BLaER1 (cell line): ENCODE measurements at regions not wholly inside any gene's neighbourhood (a gene's known extent, or its start where the extent isn't known, plus 50 kb on each side); places are given as distances from the start of the nearest gene placed in this dataset.

Source experiments
- H3K27ac ChIP-seq: shearing (Covaris generic); formaldehyde crosslinking; 2 replicates; pipeline ENCODE4 v1.8.1; 2022
- H3K27me3 ChIP-seq: shearing (Covaris generic); formaldehyde crosslinking; 2 replicates; pipeline ENCODE4 v1.8.1; 2022
- H3K36me3 ChIP-seq: shearing (Covaris generic); formaldehyde crosslinking; 2 replicates; pipeline ENCODE4 v1.8.1; 2022
- H3K4me1 ChIP-seq: shearing (Covaris generic); formaldehyde crosslinking; 2 replicates; pipeline ENCODE4 v1.8.1; 2022
- H3K4me2 ChIP-seq: shearing (Covaris generic); formaldehyde crosslinking; 2 replicates; pipeline ENCODE4 v1.8.1; 2022
- H3K4me3 ChIP-seq: shearing (Covaris generic); formaldehyde crosslinking; 2 replicates; pipeline ENCODE4 v1.8.1; 2022
- H3K9ac ChIP-seq: shearing (Covaris generic); formaldehyde crosslinking; 2 replicates; pipeline ENCODE4 v1.8.1; 2022
- H3K9me3 ChIP-seq: shearing (Covaris generic); formaldehyde crosslinking; 2 replicates; pipeline ENCODE4 v1.8.1; 2022
- H4K20me1 ChIP-seq: shearing (Covaris generic); formaldehyde crosslinking; 2 replicates; pipeline ENCODE4 v1.8.1; 2022
- Cebpa-rat ChIP-seq: shearing (Covaris generic); IDR thresholded peaks from 2 replicates; pipeline ENCODE4 v1.8.1; 2022

- H3K9me3 ChIP-seq: no peaks in the 10 kb centered on the region
- no peak overlapping the region for H3K9ac ChIP-seq
- no peak overlapping the region for H3K4me3 ChIP-seq
- no peak for TF ChIP-seq Cebpa-rat
- H3K36me3 ChIP-seq: no peaks in the 10 kb centered on the region
- H3K4me2 ChIP-seq: no peak overlapping the region
- no peak overlapping the region for H3K27ac ChIP-seq
- H3K4me1 ChIP-seq: no peaks in the 10 kb centered on the region
- no peaks in the 10 kb centered on the region for H4K20me1 ChIP-seq
- no peaks in the 10 kb centered on the region for H3K27me3 ChIP-seq
Measured at GRCh38 chr1:68361346-68361910, 88.3 kb downstream of the RPE65 start.

- no peaks in the 10 kb centered on the region for H3K4me1 ChIP-seq
- H3K9me3 ChIP-seq: no peaks in the 10 kb centered on the region
- H3K36me3 ChIP-seq: no peaks in the 10 kb centered on the region
- H3K4me3 ChIP-seq: no peak overlapping the region
- H4K20me1 ChIP-seq: no peaks in the 10 kb centered on the region
- no peak overlapping the region for H3K9ac ChIP-seq
- peak; percentile 15; the same call in 1 of the 2 replicates for TF ChIP-seq Cebpa-rat
- no peak overlapping the region for H3K27ac ChIP-seq
- H3K27me3 ChIP-seq: no peaks in the 10 kb centered on the region
- H3K4me2 ChIP-seq: no peak overlapping the region
Measured at GRCh38 chr1:68359045-68359444, 90.7 kb downstream of the RPE65 start.

GRCh38 chr1:68358439-68358838 is 91.3 kb downstream of the RPE65 start:
- Histone ChIP-seq H3K27me3 (no peaks in the 10 kb centered on the region), H3K9me3 (no peaks in the 10 kb centered on the region), H3K9ac (no peak overlapping the region), H3K36me3 (no peaks in the 10 kb centered on the region), H3K4me2 (no peak overlapping the region), H3K4me3 (no peak overlapping the region), H3K4me1 (no peaks in the 10 kb centered on the region), H3K27ac (no peak overlapping the region), H4K20me1 (no peaks in the 10 kb centered on the region)
- TF ChIP-seq Cebpa-rat: no peak

DNA sequence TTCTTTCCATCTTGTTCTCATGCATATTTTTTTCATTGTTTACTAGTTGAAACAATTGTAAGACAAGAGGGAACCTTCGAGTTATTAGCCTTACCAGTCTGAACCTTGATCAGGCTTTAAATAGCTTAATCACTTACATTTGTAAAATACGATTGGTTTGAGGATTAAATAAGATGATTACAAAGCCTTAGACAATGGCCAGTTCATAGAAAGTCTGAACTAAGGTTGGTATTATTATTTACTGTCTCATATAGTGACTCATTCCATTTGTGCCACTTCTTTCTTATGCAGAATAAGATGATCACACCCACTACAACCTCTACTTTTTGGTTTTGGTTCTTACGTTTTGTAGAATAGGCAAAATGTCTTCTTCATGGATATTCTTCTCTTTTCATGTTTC is 94.1 kb downstream of the RPE65 start:
- no peaks in the 10 kb centered on the region for H3K36me3 ChIP-seq
- no peak overlapping the region for H3K4me3 ChIP-seq
- H3K9ac ChIP-seq: no peak overlapping the region
- TF ChIP-seq Cebpa-rat: no peak
- no peaks in the 10 kb centered on the region for H3K4me1 ChIP-seq
- no peak overlapping the region for H3K27ac ChIP-seq
- no peaks in the 10 kb centered on the region for H4K20me1 ChIP-seq
- H3K4me2 ChIP-seq: no peak overlapping the region
- H3K9me3 ChIP-seq: no peaks in the 10 kb centered on the region
- no peaks in the 10 kb centered on the region for H3K27me3 ChIP-seq

GRCh38 chr1:68352202-68352601 is 97.6 kb downstream of the RPE65 start:
- H3K4me2 ChIP-seq: no peak overlapping the region

GRCh38 chr1:68347415-68347814 is 102.3 kb downstream of the RPE65 start:
- Histone ChIP-seq H3K27me3 (no peaks in the 10 kb centered on the region), H3K4me2 (no peak overlapping the region), H3K9me3 (no peaks in the 10 kb centered on the region), H3K4me3 (no peak overlapping the region), H3K36me3 (no peaks in the 10 kb centered on the region), H3K27ac (no peak overlapping the region), H3K9ac (no peak overlapping the region), H3K4me1 (no peaks in the 10 kb centered on the region), H4K20me1 (no peaks in the 10 kb centered on the region)
- no peak for TF ChIP-seq Cebpa-rat

More at GRCh38 chr1:68352202-68352601, 97.6 kb downstream of the RPE65 start:
- Histone ChIP-seq H3K4me3 (no peak overlapping the region), H3K27me3 (no peaks in the 10 kb centered on the region), H3K9me3 (no peaks in the 10 kb centered on the region), H3K9ac (no peak overlapping the region), H3K4me1 (no peaks in the 10 kb centered on the region), H3K27ac (no peak overlapping the region), H3K36me3 (no peaks in the 10 kb centered on the region), H4K20me1 (no peaks in the 10 kb centered on the region)
- TF ChIP-seq Cebpa-rat: no peak

DNA sequence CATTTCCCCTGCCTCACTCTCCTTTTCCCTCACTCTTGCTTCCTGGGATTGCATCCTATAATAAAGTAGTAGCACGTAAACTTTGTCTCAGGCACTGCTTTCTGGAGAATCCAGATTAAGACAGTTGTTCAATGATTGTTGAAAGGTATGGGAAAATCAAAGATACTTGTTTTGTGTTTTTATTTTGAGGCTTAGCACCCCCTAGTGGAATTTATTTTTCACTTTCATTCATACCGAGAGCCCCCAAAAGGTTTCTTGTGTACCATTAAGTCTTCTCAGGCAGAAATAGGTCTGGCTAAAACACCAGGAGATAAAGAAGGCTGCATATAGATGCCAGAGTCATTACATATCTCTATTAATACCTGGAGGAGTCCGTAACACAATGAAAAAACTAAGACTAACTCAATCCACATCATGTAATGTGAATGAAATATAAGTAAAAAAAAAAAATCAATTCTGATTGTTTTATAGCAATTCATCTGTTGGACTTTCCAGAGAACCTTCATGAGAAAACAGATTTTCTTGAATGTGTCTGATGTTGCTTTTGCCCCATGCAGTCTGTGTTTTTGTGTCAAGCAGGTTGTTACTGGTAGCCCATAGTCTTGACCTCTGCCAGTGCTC is 103.5 kb downstream of the RPE65 start:
- Histone ChIP-seq H3K4me3 (no peak overlapping the region), H3K4me2 (no peak overlapping the region), H3K27ac (no peak overlapping the region), H3K27me3 (no peaks in the 10 kb centered on the region), H3K9ac (no peak overlapping the region), H3K4me1 (no peaks in the 10 kb centered on the region), H3K9me3 (no peaks in the 10 kb centered on the region), H4K20me1 (no peaks in the 10 kb centered on the region), H3K36me3 (no peaks in the 10 kb centered on the region)
- no peak for TF ChIP-seq Cebpa-rat

DNA sequence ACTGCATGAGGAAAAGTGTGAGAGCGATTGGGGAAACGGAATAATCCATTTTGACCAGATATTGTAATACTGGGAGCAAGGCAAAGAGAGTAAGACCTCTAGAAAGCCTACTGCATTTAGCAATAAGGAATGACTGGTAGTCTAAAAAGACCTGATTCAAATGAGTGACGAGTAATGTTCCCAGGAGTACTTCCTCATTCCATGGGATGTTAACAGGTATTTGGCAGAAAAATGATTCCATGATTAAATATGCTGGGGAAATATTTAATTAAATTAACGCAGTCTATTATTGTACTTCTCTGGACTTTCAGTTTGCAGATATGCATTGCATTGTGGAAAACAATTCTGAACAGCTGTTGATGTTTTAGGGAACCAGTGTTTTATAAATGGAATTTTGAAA is 105.5 kb downstream of the RPE65 start:
- Histone ChIP-seq H3K9me3 (no peaks in the 10 kb centered on the region), H3K9ac (no peak overlapping the region), H3K27me3 (no peaks in the 10 kb centered on the region), H3K4me1 (no peaks in the 10 kb centered on the region), H3K4me2 (no peak overlapping the region), H4K20me1 (no peaks in the 10 kb centered on the region), H3K4me3 (no peak overlapping the region), H3K27ac (no peak overlapping the region), H3K36me3 (no peaks in the 10 kb centered on the region)
- TF ChIP-seq Cebpa-rat: no peak

GRCh38 chr1:68340951-68341350 is 108.6 kb upstream of the WLS start:
- H3K36me3 ChIP-seq: no peaks in the 10 kb centered on the region
- no peak for TF ChIP-seq Cebpa-rat
- no peak overlapping the region for H3K27ac ChIP-seq
- H3K4me3 ChIP-seq: no peak overlapping the region
- H3K4me1 ChIP-seq: no peaks in the 10 kb centered on the region
- H4K20me1 ChIP-seq: no peaks in the 10 kb centered on the region
- no peaks in the 10 kb centered on the region for H3K9me3 ChIP-seq
- H3K27me3 ChIP-seq: no peaks in the 10 kb centered on the region
- no peak overlapping the region for H3K4me2 ChIP-seq
- H3K9ac ChIP-seq: no peak overlapping the region

- TF ChIP-seq Cebpa-rat: no peak
- H4K20me1 ChIP-seq: no peaks in the 10 kb centered on the region
- no peaks in the 10 kb centered on the region for H3K4me1 ChIP-seq
- no peak overlapping the region for H3K4me3 ChIP-seq
- no peaks in the 10 kb centered on the region for H3K27me3 ChIP-seq
- H3K36me3 ChIP-seq: no peaks in the 10 kb centered on the region
- H3K9ac ChIP-seq: no peak overlapping the region
- no peak overlapping the region for H3K27ac ChIP-seq
- no peak overlapping the region for H3K4me2 ChIP-seq
- no peaks in the 10 kb centered on the region for H3K9me3 ChIP-seq
Measured at GRCh38 chr1:68339505-68339904, 107.2 kb upstream of the WLS start.

GRCh38 chr1:68338081-68338480 is 105.8 kb upstream of the WLS start:
- no peak for TF ChIP-seq Cebpa-rat
- no peaks in the 10 kb centered on the region for H4K20me1 ChIP-seq
- H3K9me3 ChIP-seq: no peaks in the 10 kb centered on the region
- no peaks in the 10 kb centered on the region for H3K36me3 ChIP-seq
- no peak overlapping the region for H3K27ac ChIP-seq
- no peak overlapping the region for H3K4me3 ChIP-seq
- no peaks in the 10 kb centered on the region for H3K27me3 ChIP-seq
- no peak overlapping the region for H3K4me2 ChIP-seq
- no peak overlapping the region for H3K9ac ChIP-seq
- H3K4me1 ChIP-seq: no peaks in the 10 kb centered on the region
